Vagina (tissue), 2 donors: ENCODE measurements at regions not wholly inside any gene's neighbourhood (a gene's known extent, or its start where the extent isn't known, plus 50 kb on each side); places are given as distances from the start of the nearest gene placed in this dataset.

ENCODE experiments used
- CTCF ChIP-seq, 3 experiments: fragments of 450-650 bp in 2 of 3; fragments of 200-600 bp in 1 of 3; sonication (generic) in 1 of 3; IDR thresholded peaks; one replicate each; pipeline ENCODE4 v1.5.1; 2017 to 2019; ENCODE audit warnings: antibody characterized with exemption in 3 of 3, mild to moderate bottlenecking in 2 of 3, moderate library complexity in 2 of 3
- POLR2A ChIP-seq, 2 donors: fragments of 450-650 bp; IDR thresholded peaks; one replicate each; pipeline ENCODE4 v1.6.1; 2017; ENCODE audit warnings: antibody characterized with exemption in 2 of 2, mild to moderate bottlenecking in 2 of 2, moderate library complexity in 2 of 2
- POLR2AphosphoS5 ChIP-seq, 2 donors: sonication (generic); formaldehyde crosslinking; IDR thresholded peaks; one replicate each; pipeline ENCODE4 v1.9.0; 2017; ENCODE audit warnings: antibody characterized with exemption in 2 of 2, mild to moderate bottlenecking in 2 of 2, low read depth in 1 of 2; ENCODE audit not compliant: insufficient read depth in 1 of 2

GRCh38 chr9:86545090-86545489, 190.9 kb upstream of the TUT7 start:
- TF ChIP-seq CTCF (IDR thresholded peaks at IDR 0.05) (no peak), POLR2AphosphoS5 (IDR thresholded peaks at IDR 0.05; ENCODE audit: insufficient read depth in 1 of 2, low read depth in 1 of 2) (no peak), POLR2A (IDR thresholded peaks at IDR 0.05) (no peak)
